Psoas muscle (tissue), 7 donors: ENCODE measurements at regions not wholly inside any gene's neighbourhood (a gene's known extent, or its start where the extent isn't known, plus 50 kb on each side); places are given as distances from the start of the nearest gene placed in this dataset.

Source experiments
- ATAC-seq, 4 donors: fragments of 200-7000 bp; cut with Tn5 transposase; one replicate each; pipeline ENCODE4 v1.9.1; 2020; ENCODE audit warnings: moderate library complexity in 3 of 4, mild to moderate bottlenecking in 2 of 4
- DNase-seq, 2 donors: peaks; one replicate each; pipeline ENCODE4 v3.0.0-alpha.2; 2020
- H3K27ac ChIP-seq: fragments of 200-600 bp; one replicate; pipeline ENCODE4 v1.8.0; 2022
- H3K27me3 ChIP-seq, 3 donors: fragments of 200-600 bp in 1 of 3; one replicate each; pipeline versions ENCODE4 v1.6.1 to v1.8.0; 2013 to 2022; ENCODE audit warnings: low read length in 2 of 3, mild to moderate bottlenecking in 2 of 3, moderate library complexity in 1 of 3; ENCODE audit not compliant: insufficient read depth in 3 of 3
- H3K36me3 ChIP-seq, 2 donors: fragments of 200-600 bp in 1 of 2; one replicate each; pipeline versions ENCODE4 v1.6.1 to v1.8.0; 2013 to 2022; ENCODE audit warnings: low read depth in 1 of 2, mild to moderate bottlenecking in 1 of 2, moderate library complexity in 1 of 2; ENCODE audit not compliant: insufficient read depth in 1 of 2
- H3K4me1 ChIP-seq: fragments of 200-600 bp; one replicate; pipeline ENCODE4 v1.8.0; 2022
- H3K4me3 ChIP-seq: fragments of 200-600 bp; one replicate; pipeline ENCODE4 v1.8.0; 2022; ENCODE audit warnings: mild to moderate bottlenecking
- H3K9me3 ChIP-seq: fragments of 200-600 bp; one replicate; pipeline ENCODE4 v1.8.0; 2022
- CTCF ChIP-seq: fragments of 200-600 bp; IDR thresholded peaks from one replicate; pipeline ENCODE4 v1.8.0; 2022; ENCODE audit warnings: antibody characterized with exemption
- WGBS, 3 donors: extraction: QIAGEN DNeasy Blood & Tissue Kit; methylation state at CpG; one replicate each; pipeline versions ENCODE4 v1.1.6 to v1.1.7; 2013; 5-methylcytosine and 5-hydroxymethylcytosine counted together
- intact Hi-C, 2 donors: fragments of 100-400 bp; cut with DNase I; formaldehyde crosslinking; loops; one replicate each; pipeline versions ENCODE4 v1.11.0 to v1.14.2; 2022
- donor health status: healthy with polysubstance abuse.
- donor health status: DM: no; HTN: no; CAD: no; lungs with moderate emphysema.
- donor health status: Bipolar disorder and iron deficiency.
- donor health status: healthy.
- donor health status: DM: yes; HTN: yes; CAD: no.
- donor health status: DM: no; HTN: no; CAD: no.
- donor health status: DM: yes; HTN: yes; CAD: no.

GRCh38 chr13:48808683-48809082, 155.0 kb downstream of the CYSLTR2 start:
- Histone ChIP-seq H3K27me3 (no peaks in the 10 kb centered on the region), H3K4me3 (no peak overlapping the region), H3K9me3 (no peaks in the 10 kb centered on the region), H3K36me3 (no peaks in the 10 kb centered on the region), H3K27ac (no peak overlapping the region), H3K4me1 (no peaks in the 10 kb centered on the region)
- DNase-seq (no peak), ATAC-seq (no peak)
- 89 to 95% (median 94%) methylated on average over 1 of the region's 1 CpG for WGBS, 3 donors
- intact Hi-C loops = no loop called here
- TF ChIP-seq CTCF = no peak

- intact Hi-C loops = no loop called here
- 79 to 87% (median 82%) methylated on average over 6 of the region's 6 CpGs for WGBS, 3 donors
- H3K27me3 ChIP-seq = no peaks in the 10 kb centered on the region
- H3K36me3 ChIP-seq = no peaks in the 10 kb centered on the region
- no peak overlapping the region for H3K27ac ChIP-seq
- no peaks in the 10 kb centered on the region for H3K9me3 ChIP-seq
- ATAC-seq (no peak), DNase-seq (no peak)
- no peak overlapping the region for H3K4me3 ChIP-seq
- TF ChIP-seq CTCF = no peak
- no peaks in the 10 kb centered on the region for H3K4me1 ChIP-seq
These were observed 156.3 kb downstream of the CYSLTR2 start for GRCh38 chr13:48810013-48810412.

- no peak overlapping the region for H3K27ac ChIP-seq
- no peak overlapping the region for H3K4me3 ChIP-seq
- TF ChIP-seq CTCF = no peak
- ATAC-seq (no peak), DNase-seq (no peak)
- H3K36me3 ChIP-seq = no peaks in the 10 kb centered on the region
- 76 to 80% (median 78%) methylated on average over 5 of the region's 5 CpGs for WGBS, 3 donors
- no peaks in the 10 kb centered on the region for H3K4me1 ChIP-seq
- intact Hi-C loops = no loop called here
- H3K27me3 ChIP-seq = no peaks in the 10 kb centered on the region
- H3K9me3 ChIP-seq = no peaks in the 10 kb centered on the region
These were observed 159.8 kb downstream of the CYSLTR2 start for GRCh38 chr13:48813518-48813917.

- Histone ChIP-seq H3K27ac (no peak overlapping the region), H3K4me3 (no peak overlapping the region), H3K9me3 (no peaks in the 10 kb centered on the region), H3K36me3 (no peaks in the 10 kb centered on the region), H3K4me1 (no peaks in the 10 kb centered on the region), H3K27me3 (no peaks in the 10 kb centered on the region)
- ATAC-seq (no peak), DNase-seq (no peak)
- intact Hi-C loops = no loop called here
- WGBS, 3 donors = 79 to 81% (median 80%) methylated on average over 2 of the region's 2 CpGs
- no peak for TF ChIP-seq CTCF
These were observed 159.0 kb upstream of the FNDC3A start for GRCh38 chr13:48816700-48817099.

- Histone ChIP-seq H3K4me1 (no peaks in the 10 kb centered on the region), H3K9me3 (no peaks in the 10 kb centered on the region), H3K4me3 (no peak overlapping the region), H3K36me3 (no peaks in the 10 kb centered on the region), H3K27ac (no peak overlapping the region), H3K27me3 (no peaks in the 10 kb centered on the region)
- DNase-seq (no peak), ATAC-seq (no peak)
- intact Hi-C loops = no loop called here
- TF ChIP-seq CTCF = no peak
- 78 to 85% (median 79%) methylated on average over 5 of the region's 5 CpGs for WGBS, 3 donors
These were observed 158.4 kb upstream of the FNDC3A start for GRCh38 chr13:48817166-48817802.
